Neural progenitor cell (in vitro differentiated cells): ENCODE measurements at regions not wholly inside any gene's neighbourhood (a gene's known extent, or its start where the extent isn't known, plus 50 kb on each side); places are given as distances from the start of the nearest gene placed in this dataset.
A peak's percentile ranks its signal among the peaks of the same experiment; 100 is the strongest.

ENCODE experiments used
- DNase-seq: peaks from one replicate; pipeline ENCODE4 v3.0.0-alpha.2; 2016; ENCODE audit warnings: low spot score
- H2AFZ ChIP-seq: fragments of 200-600 bp; sonication (generic); replicated peaks from 2 replicates; pipeline ENCODE4 v1.6.1; 2016; ENCODE audit warnings: antibody characterized with exemption
- H3F3A ChIP-seq: fragments of 200-600 bp; sonication (generic); 2 replicates; pipeline ENCODE4 v1.6.1; 2016; ENCODE audit warnings: antibody characterized with exemption, low read depth
- H3K27ac ChIP-seq: fragments of 200-600 bp; sonication (generic); 2 replicates; pipeline ENCODE4 v1.5.1; 2016; ENCODE audit warnings: mild to moderate bottlenecking
- H3K27me3 ChIP-seq: fragments of 200-600 bp; sonication (generic); 2 replicates; pipeline ENCODE4 v1.6.1; 2016; ENCODE audit warnings: mild to moderate bottlenecking, moderate library complexity
- H3K36me3 ChIP-seq: fragments of 200-600 bp; sonication (generic); 2 replicates; pipeline ENCODE4 v1.5.1; 2016
- H3K4me1 ChIP-seq: fragments of 200-600 bp; sonication (generic); 2 replicates; pipeline ENCODE4 v1.6.1; 2016; ENCODE audit warnings: mixed run types
- H3K4me2 ChIP-seq: fragments of 200-600 bp; sonication (generic); 2 replicates; pipeline ENCODE4 v1.6.1; 2016
- H3K4me3 ChIP-seq: fragments of 200-600 bp; sonication (generic); 2 replicates; pipeline ENCODE4 v1.5.1; 2016
- H3K79me2 ChIP-seq: fragments of 200-600 bp; sonication (generic); 2 replicates; pipeline ENCODE4 v1.6.1; 2016; ENCODE audit warnings: low read depth
- H3K9ac ChIP-seq: fragments of 200-600 bp; sonication (generic); 2 replicates; pipeline ENCODE4 v1.6.1; 2016
- H3K9me3 ChIP-seq: fragments of 200-600 bp; sonication (generic); 2 replicates; pipeline ENCODE4 v1.5.1; 2016; ENCODE audit warnings: low read depth
- H4K20me1 ChIP-seq: fragments of 200-600 bp; sonication (generic); 2 replicates; pipeline ENCODE4 v1.6.1; 2016; ENCODE audit warnings: low read depth
- H3K27ac Mint-ChIP-seq: 3 replicates; pipeline ENCODE4 v1.8.0; 2021; ENCODE audit warnings: mixed read lengths
- H3K27me3 Mint-ChIP-seq: 2 replicates; pipeline ENCODE4 v1.8.0; 2022; ENCODE audit warnings: low read depth, mild to moderate bottlenecking, inconsistent platforms, moderate library complexity, mixed read lengths; ENCODE audit not compliant: insufficient read depth
- H3K36me3 Mint-ChIP-seq: 3 replicates; pipeline ENCODE4 v1.8.0; 2021; ENCODE audit warnings: mixed read lengths
- H3K4me1 Mint-ChIP-seq: 3 replicates; pipeline ENCODE4 v1.8.0; 2021; ENCODE audit warnings: mixed read lengths
- H3K4me3 Mint-ChIP-seq: 3 replicates; pipeline ENCODE4 v1.8.0; 2021; ENCODE audit warnings: mild to moderate bottlenecking, moderate library complexity, mixed read lengths
- H3K9me3 Mint-ChIP-seq: 3 replicates; pipeline ENCODE4 v1.8.0; 2020; ENCODE audit warnings: mixed read lengths
- EZH2 ChIP-seq: fragments of 200-600 bp; sonication (generic); IDR thresholded peaks from 2 replicates; pipeline ENCODE4 v1.6.1; 2017; ENCODE audit warnings: antibody characterized with exemption, mild to moderate bottlenecking, moderate library complexity
- EZH2phosphoT487 ChIP-seq: fragments of 200-600 bp; sonication (generic); IDR thresholded peaks from 2 replicates; pipeline ENCODE4 v1.6.1; 2017; ENCODE audit warnings: antibody characterized with exemption
- TF ChIP-seq, protein P1 (sequence below): fragments of 200-600 bp; sonication (generic); IDR thresholded peaks from 2 replicates; pipeline ENCODE4 v1.5.1; 2017; ENCODE audit warnings: antibody characterized with exemption, mild to moderate bottlenecking

- Mint-ChIP-seq H3K9me3 (no peaks in the 10 kb centered on the region), H3K27me3 (peaks cover 2% of the 10 kb centered on the region), H3K36me3 (peaks cover 2% of the 10 kb centered on the region), H3K4me3 (no peak overlapping the region), H3K27ac (peak overlapping the region; percentile 34), H3K4me1 (peaks cover 17% of the 10 kb centered on the region)
- H3K27me3 ChIP-seq = no peaks in the 10 kb centered on the region
- no peaks in the 10 kb centered on the region for H4K20me1 ChIP-seq
- no peak overlapping the region for H3K9ac ChIP-seq
- no peaks in the 10 kb centered on the region for H3K36me3 ChIP-seq
- H3F3A ChIP-seq = peaks cover 23% of the 10 kb centered on the region
- H3K9me3 ChIP-seq = no peaks in the 10 kb centered on the region
- no peak overlapping the region for H3K4me3 ChIP-seq
- H3K4me1 ChIP-seq = peaks cover 8% of the 10 kb centered on the region
- no peaks in the 10 kb centered on the region for H3K79me2 ChIP-seq
- no peak overlapping the region for H3K27ac ChIP-seq
- TF ChIP-seq, protein P1, sequence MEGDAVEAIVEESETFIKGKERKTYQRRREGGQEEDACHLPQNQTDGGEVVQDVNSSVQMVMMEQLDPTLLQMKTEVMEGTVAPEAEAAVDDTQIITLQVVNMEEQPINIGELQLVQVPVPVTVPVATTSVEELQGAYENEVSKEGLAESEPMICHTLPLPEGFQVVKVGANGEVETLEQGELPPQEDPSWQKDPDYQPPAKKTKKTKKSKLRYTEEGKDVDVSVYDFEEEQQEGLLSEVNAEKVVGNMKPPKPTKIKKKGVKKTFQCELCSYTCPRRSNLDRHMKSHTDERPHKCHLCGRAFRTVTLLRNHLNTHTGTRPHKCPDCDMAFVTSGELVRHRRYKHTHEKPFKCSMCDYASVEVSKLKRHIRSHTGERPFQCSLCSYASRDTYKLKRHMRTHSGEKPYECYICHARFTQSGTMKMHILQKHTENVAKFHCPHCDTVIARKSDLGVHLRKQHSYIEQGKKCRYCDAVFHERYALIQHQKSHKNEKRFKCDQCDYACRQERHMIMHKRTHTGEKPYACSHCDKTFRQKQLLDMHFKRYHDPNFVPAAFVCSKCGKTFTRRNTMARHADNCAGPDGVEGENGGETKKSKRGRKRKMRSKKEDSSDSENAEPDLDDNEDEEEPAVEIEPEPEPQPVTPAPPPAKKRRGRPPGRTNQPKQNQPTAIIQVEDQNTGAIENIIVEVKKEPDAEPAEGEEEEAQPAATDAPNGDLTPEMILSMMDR = no peak
- TF ChIP-seq EZH2 (no peak), EZH2phosphoT487 (no peak)
- DNase-seq = no peak
- no peak overlapping the region for H3K4me2 ChIP-seq
- no peak overlapping the region for H2AFZ ChIP-seq
These were observed 106.0 kb upstream of the NMUR2 start for GRCh38 chr5:152511120-152511519.

DNA sequence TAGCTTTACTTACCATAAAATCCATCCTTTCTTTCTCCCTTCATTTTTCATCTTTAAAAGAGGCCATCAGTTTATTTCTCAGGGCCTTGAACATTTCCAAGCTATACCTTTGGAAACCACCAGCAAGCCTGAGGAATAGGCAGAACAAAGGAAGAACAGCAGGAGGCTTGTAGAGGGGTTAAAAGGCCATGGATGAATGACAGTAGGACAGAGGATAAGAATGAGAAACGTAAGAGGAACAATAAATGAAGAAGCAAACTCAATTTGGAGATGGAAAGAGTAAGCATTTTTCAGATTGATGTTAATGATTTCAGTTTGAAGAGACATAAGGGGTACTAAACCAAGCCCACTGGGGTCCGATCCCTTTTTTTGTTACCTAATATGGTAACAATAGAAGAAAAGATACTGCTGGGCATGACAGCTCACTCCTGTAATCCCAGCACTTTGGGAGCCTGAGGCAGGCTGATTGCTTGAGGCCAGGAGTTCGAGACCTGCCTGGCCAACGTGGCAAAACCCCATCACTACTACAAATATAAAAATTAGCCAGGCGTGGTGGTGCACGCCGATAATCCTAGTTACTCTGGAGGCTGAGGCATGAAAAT, 106.6 kb upstream of the NMUR2 start:
- H3K36me3 ChIP-seq = no peaks in the 10 kb centered on the region
- no peak overlapping the region for H3K4me3 ChIP-seq
- Mint-ChIP-seq H3K36me3 (peaks cover 2% of the 10 kb centered on the region), H3K4me3 (no peak overlapping the region), H3K9me3 (no peaks in the 10 kb centered on the region), H3K27ac (peak overlapping the region; percentile 34), H3K27me3 (peaks cover 2% of the 10 kb centered on the region), H3K4me1 (peaks cover 17% of the 10 kb centered on the region)
- H3K27me3 ChIP-seq = no peaks in the 10 kb centered on the region
- H3K27ac ChIP-seq = no peak overlapping the region
- H2AFZ ChIP-seq = no peak overlapping the region
- H3K4me2 ChIP-seq = no peak overlapping the region
- DNase-seq = peak; percentile 58
- no peaks in the 10 kb centered on the region for H3K79me2 ChIP-seq
- H3K9me3 ChIP-seq = no peaks in the 10 kb centered on the region
- TF ChIP-seq EZH2phosphoT487 (no peak), EZH2 (no peak)
- TF ChIP-seq, protein P1 = no peak
- H3F3A ChIP-seq = peaks cover 23% of the 10 kb centered on the region
- no peak overlapping the region for H3K9ac ChIP-seq
- peaks cover 8% of the 10 kb centered on the region for H3K4me1 ChIP-seq
- H4K20me1 ChIP-seq = no peaks in the 10 kb centered on the region

- no peak overlapping the region for H3K27ac ChIP-seq
- DNase-seq = peak; percentile 67
- H3K36me3 ChIP-seq = no peaks in the 10 kb centered on the region
- H2AFZ ChIP-seq = no peak overlapping the region
- no peak overlapping the region for H3K4me3 ChIP-seq
- Mint-ChIP-seq H3K36me3 (no peaks in the 10 kb centered on the region), H3K27ac (no peak overlapping the region), H3K4me1 (peaks cover 17% of the 10 kb centered on the region), H3K4me3 (no peak overlapping the region), H3K27me3 (peaks cover 2% of the 10 kb centered on the region), H3K9me3 (no peaks in the 10 kb centered on the region)
- H3K4me1 ChIP-seq = peaks cover 8% of the 10 kb centered on the region
- H3K79me2 ChIP-seq = no peaks in the 10 kb centered on the region
- H3K4me2 ChIP-seq = no peak overlapping the region
- H3F3A ChIP-seq = peaks cover 23% of the 10 kb centered on the region
- H4K20me1 ChIP-seq = no peaks in the 10 kb centered on the region
- no peak for TF ChIP-seq EZH2
- no peak for TF ChIP-seq EZH2phosphoT487
- TF ChIP-seq, protein P1 = peak; percentile 70
- H3K9ac ChIP-seq = no peak overlapping the region
- H3K27me3 ChIP-seq = no peaks in the 10 kb centered on the region
- H3K9me3 ChIP-seq = peaks cover under 1% of the 10 kb centered on the region
These were observed 109.8 kb upstream of the NMUR2 start for GRCh38 chr5:152514827-152515397.
